ENCODE measurements at regions not wholly inside any gene's neighbourhood (a gene's known extent, or its start where the extent isn't known, plus 50 kb on each side); places are given as distances from the start of the nearest gene placed in this dataset.
"Not testable (repeated sequence)": the region's sequence is repeated elsewhere in the genome, so short reads cannot be mapped to it uniquely, and the experiment has no call there.

DNA sequence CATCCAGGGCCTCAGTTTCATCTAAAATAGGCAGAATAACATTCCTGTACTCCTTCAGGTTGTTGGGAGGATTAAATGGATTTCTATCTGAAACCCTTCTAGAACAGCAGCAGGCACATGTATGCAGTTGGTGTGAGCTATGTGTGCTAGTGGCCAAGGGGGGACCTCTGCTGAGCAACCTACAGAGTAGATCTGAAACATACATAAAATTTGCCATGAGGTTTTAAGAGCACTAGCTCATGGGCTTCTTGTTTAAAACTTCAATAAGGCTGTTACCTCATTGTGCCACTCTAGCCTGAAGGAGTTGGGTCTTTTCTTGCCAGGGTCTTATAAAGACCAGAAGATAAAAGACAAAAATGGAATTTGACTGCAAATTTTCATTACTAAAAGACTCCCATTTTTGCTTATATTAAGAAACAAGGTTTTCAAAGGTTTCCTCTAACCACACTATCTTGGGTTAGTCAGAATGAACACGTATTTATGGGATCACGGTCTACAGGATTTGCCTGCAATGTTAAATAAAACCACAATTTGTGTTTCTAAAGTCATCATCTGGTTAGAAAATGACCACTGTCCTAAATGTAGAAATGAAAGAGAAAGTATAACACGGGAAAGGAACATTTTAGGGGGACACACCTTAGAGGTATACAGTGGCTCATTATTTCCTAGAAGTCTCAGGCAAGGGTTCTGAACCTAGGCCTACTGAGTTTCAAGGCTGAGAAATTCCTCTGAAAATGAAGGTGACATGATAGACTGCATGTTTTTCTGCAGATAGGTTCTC lies 144.9 kb upstream of the OLIG3 start:
- Mint-ChIP-seq H3K4me1 (ENCODE audit: insufficient read depth, unreplicated experiment) (peaks cover 17% of the 10 kb centered on the region), H3K4me3 (ENCODE audit: unreplicated experiment) (no peak overlapping the region), H3K36me3 (ENCODE audit: insufficient read depth, unreplicated experiment) (no peaks in the 10 kb centered on the region), H3K9me3 (ENCODE audit: unreplicated experiment) (no peaks in the 10 kb centered on the region), H3K27ac (ENCODE audit: low read depth, unreplicated experiment) (no peak overlapping the region), H3K27me3 (ENCODE audit: insufficient read depth, unreplicated experiment) (no peaks in the 10 kb centered on the region)
- intact Hi-C loops (cut with micrococcal nuclease) = no loop called here
- ChIA-PET CTCF (interaction anchor here (1.4 to 4.6 kb wide), 5 partner anchors 303 to 544 kb away, joined by 3 to 22 read pairs (median 4); no protein-coding TSS in a partner anchor), POLR2A (interaction anchor here (1.2 kb wide), 1 partner anchor 563 kb away, joined by 4 read pairs; no protein-coding TSS in a partner anchor)
- DNase-seq (ENCODE audit: unreplicated experiment) = no peak
- TF ChIP-seq, protein P1, sequence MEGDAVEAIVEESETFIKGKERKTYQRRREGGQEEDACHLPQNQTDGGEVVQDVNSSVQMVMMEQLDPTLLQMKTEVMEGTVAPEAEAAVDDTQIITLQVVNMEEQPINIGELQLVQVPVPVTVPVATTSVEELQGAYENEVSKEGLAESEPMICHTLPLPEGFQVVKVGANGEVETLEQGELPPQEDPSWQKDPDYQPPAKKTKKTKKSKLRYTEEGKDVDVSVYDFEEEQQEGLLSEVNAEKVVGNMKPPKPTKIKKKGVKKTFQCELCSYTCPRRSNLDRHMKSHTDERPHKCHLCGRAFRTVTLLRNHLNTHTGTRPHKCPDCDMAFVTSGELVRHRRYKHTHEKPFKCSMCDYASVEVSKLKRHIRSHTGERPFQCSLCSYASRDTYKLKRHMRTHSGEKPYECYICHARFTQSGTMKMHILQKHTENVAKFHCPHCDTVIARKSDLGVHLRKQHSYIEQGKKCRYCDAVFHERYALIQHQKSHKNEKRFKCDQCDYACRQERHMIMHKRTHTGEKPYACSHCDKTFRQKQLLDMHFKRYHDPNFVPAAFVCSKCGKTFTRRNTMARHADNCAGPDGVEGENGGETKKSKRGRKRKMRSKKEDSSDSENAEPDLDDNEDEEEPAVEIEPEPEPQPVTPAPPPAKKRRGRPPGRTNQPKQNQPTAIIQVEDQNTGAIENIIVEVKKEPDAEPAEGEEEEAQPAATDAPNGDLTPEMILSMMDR (IDR thresholded peaks at IDR 0.05; ENCODE audit: unreplicated experiment) = no peak
- no TSS peak for BruUV-seq (replicated peaks)

DNA sequence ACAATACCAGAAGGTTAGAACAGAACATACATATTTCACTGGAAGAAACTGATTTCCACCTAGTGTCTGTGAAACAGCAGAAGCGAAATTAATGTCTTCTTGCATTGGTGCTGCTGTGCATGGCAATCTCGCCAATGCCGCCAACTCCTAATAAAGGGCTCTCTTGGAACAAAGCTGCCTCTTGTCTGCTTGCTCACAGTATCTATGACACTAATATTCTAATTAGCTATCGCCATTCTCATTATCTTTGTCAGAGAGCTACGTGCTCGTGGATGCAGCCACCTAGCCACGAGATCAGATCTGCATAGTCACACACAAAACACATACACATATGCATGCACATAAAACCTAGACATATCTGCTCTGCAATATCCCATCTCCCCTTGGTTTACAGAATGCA lies 145.9 kb upstream of the OLIG3 start:
- TF ChIP-seq, protein P1 (IDR thresholded peaks at IDR 0.05; ENCODE audit: unreplicated experiment) = no peak
- CTCF ChIA-PET = interaction anchor here (0.6 to 4.6 kb wide), 4 partner anchors 14 to 369 kb away, joined by 3 to 22 read pairs (median 3); no protein-coding TSS in a partner anchor
- Mint-ChIP-seq H3K27ac (ENCODE audit: low read depth, unreplicated experiment) (no peak overlapping the region), H3K4me3 (ENCODE audit: unreplicated experiment) (no peak overlapping the region), H3K36me3 (ENCODE audit: insufficient read depth, unreplicated experiment) (no peaks in the 10 kb centered on the region), H3K27me3 (ENCODE audit: insufficient read depth, unreplicated experiment) (no peaks in the 10 kb centered on the region), H3K4me1 (ENCODE audit: insufficient read depth, unreplicated experiment) (peaks cover 17% of the 10 kb centered on the region), H3K9me3 (ENCODE audit: unreplicated experiment) (no peaks in the 10 kb centered on the region)
- intact Hi-C loops (cut with micrococcal nuclease) = loop anchor here (5.0 kb wide), 3 partner anchors 483 to 793 kb away; no protein-coding TSS in a partner anchor
- POLR2A ChIA-PET = interaction anchor here (0.7 kb wide), 1 partner anchor 368 kb away, joined by 3 read pairs; no protein-coding TSS in a partner anchor
- DNase-seq (ENCODE audit: unreplicated experiment) = no peak
- no TSS peak for BruUV-seq (replicated peaks)

DNA sequence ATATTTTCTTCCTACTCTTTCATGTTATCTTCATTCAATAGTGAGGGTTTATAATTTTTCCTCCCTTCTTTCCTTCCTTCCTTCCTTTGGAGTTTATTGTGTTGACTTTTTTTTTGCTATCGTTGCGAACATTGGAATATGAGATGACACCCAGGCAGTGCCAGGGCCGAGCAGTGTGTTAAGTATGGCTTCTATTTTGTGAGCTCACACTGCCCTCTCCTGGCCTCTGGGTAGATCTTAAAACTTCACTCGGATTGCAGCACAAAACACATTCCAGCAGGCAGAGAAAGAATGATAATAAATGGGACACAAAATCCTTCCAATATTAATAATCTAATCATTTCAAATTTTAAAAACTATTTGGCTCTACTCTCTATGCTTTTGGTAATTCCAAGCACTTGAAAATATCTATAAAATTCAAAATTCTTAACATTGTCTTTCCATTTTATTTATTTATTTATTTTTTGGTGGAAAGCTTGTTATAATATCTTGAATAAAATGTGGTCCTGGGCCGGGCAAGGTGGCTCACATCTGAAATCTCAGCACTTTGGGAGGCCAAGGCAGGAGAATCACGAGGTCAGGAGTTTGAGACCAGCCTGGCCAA lies 147.4 kb upstream of the OLIG3 start:
- DNase-seq (ENCODE audit: unreplicated experiment) = peak; percentile 87
- Mint-ChIP-seq H3K27ac (ENCODE audit: low read depth, unreplicated experiment) (no peak overlapping the region), H3K4me1 (ENCODE audit: insufficient read depth, unreplicated experiment) (peaks cover 16% of the 10 kb centered on the region), H3K27me3 (ENCODE audit: insufficient read depth, unreplicated experiment) (no peaks in the 10 kb centered on the region), H3K4me3 (ENCODE audit: unreplicated experiment) (no peak overlapping the region), H3K36me3 (ENCODE audit: insufficient read depth, unreplicated experiment) (no peaks in the 10 kb centered on the region), H3K9me3 (ENCODE audit: unreplicated experiment) (no peaks in the 10 kb centered on the region)
- ChIA-PET POLR2A (interaction anchor here (0.6 to 0.7 kb wide), 3 partner anchors 358 to 378 kb away, joined by 3 read pairs; no protein-coding TSS in a partner anchor), CTCF (interaction anchor here (0.6 to 1.4 kb wide), 13 partner anchors 11 to 1092 kb away, joined by 3 to 5 read pairs (median 3); partner anchors contain the start of gene MAP7)
- no TSS peak for BruUV-seq (replicated peaks)
- intact Hi-C loops (cut with micrococcal nuclease) = loop anchor here (1.0 to 5.0 kb wide), 8 partner anchors 327 to 794 kb away; no protein-coding TSS in a partner anchor
- TF ChIP-seq, protein P1 (IDR thresholded peaks at IDR 0.05; ENCODE audit: unreplicated experiment) = peak; percentile 80

DNA sequence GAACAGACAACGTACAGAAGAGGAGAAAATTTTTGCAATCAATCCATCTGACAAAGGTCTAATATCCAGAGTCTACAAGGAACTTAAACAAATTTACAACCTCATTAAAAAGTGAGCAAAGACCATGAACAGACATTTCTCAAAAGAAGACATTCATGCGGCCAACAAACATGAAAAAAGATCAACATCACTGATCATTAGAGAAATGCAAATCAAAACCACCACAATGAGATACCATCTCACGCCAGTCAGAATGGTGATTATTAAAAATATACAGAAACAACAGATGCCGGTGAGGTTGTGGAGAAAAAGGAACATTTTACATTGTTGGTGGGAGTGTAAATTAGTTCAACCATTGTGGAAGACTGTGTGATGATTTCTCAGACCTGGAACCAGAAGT lies 149.0 kb upstream of the OLIG3 start:
- BruUV-seq (replicated peaks); H3K27me3 Mint-ChIP-seq (ENCODE audit: insufficient read depth, unreplicated experiment); POLR2A ChIA-PET; H3K27ac Mint-ChIP-seq (ENCODE audit: low read depth, unreplicated experiment); H3K9me3 Mint-ChIP-seq (ENCODE audit: unreplicated experiment); H3K36me3 Mint-ChIP-seq (ENCODE audit: insufficient read depth, unreplicated experiment); H3K4me3 Mint-ChIP-seq (ENCODE audit: unreplicated experiment); DNase-seq (ENCODE audit: unreplicated experiment): not testable (repeated sequence)
- CTCF ChIA-PET = interaction anchor here (0.9 kb wide), 1 partner anchor 9 kb away, joined by 4 read pairs; no protein-coding TSS in a partner anchor
- intact Hi-C loops (cut with micrococcal nuclease) = loop anchor here (5.0 kb wide), 3 partner anchors 486 to 796 kb away; no protein-coding TSS in a partner anchor
- peaks cover 13% of the 10 kb centered on the region for H3K4me1 Mint-ChIP-seq (ENCODE audit: insufficient read depth, unreplicated experiment)

DNA sequence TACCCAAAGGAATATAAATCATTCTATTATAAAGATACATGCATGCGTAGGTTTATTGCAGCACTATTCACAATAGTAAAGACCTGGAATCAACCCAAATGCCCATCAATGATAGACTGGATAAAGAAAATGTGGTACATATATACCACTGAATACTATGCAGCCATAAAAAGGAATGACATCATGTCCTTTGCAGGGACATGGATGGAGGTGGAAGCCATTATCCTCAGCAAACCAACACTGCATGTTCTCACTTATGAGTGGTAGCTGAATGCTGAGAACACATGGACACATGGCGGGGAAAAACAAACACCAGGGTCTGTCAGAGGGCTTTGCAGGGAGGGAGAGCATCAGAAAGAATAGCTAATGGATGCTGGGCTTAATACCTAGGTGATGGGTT lies 149.4 kb upstream of the OLIG3 start:
- H3K4me3 Mint-ChIP-seq (ENCODE audit: unreplicated experiment); BruUV-seq (replicated peaks); POLR2A ChIA-PET; H3K27me3 Mint-ChIP-seq (ENCODE audit: insufficient read depth, unreplicated experiment); H3K9me3 Mint-ChIP-seq (ENCODE audit: unreplicated experiment); DNase-seq (ENCODE audit: unreplicated experiment); H3K36me3 Mint-ChIP-seq (ENCODE audit: insufficient read depth, unreplicated experiment); H3K27ac Mint-ChIP-seq (ENCODE audit: low read depth, unreplicated experiment): not testable (repeated sequence)
- CTCF ChIA-PET = interaction anchor here (0.9 kb wide), 2 partner anchors 8 to 329 kb away, joined by 3 to 4 read pairs; no protein-coding TSS in a partner anchor
- H3K4me1 Mint-ChIP-seq (ENCODE audit: insufficient read depth, unreplicated experiment) = peaks cover 12% of the 10 kb centered on the region
- intact Hi-C loops (cut with micrococcal nuclease) = loop anchor here (5.0 kb wide), 3 partner anchors 486 to 796 kb away; no protein-coding TSS in a partner anchor

All from MCF 10A (cell line).